PFSK-1 (cell line): ENCODE measurements at regions not wholly inside any gene's neighbourhood (a gene's known extent, or its start where the extent isn't known, plus 50 kb on each side); places are given as distances from the start of the nearest gene placed in this dataset.

ENCODE experiments used
- FOXP2 ChIP-seq: optimal IDR thresholded peaks from 2 replicates; pipeline ENCODE3; 2011; ENCODE audit warnings: borderline replicate concordance, control low read depth, inconsistent platforms; ENCODE audit not compliant: insufficient read depth; ENCODE audit errors: extremely low read length, extremely low read depth
- POLR2AphosphoS5 ChIP-seq: IDR thresholded peaks from 2 replicates; pipeline ENCODE4 v1.6.1; 2012; ENCODE audit warnings: low read depth, mild to moderate bottlenecking, control low read depth, low read length, moderate library complexity
- SIN3A ChIP-seq: IDR thresholded peaks from 2 replicates; pipeline ENCODE4 v1.6.1; 2012; ENCODE audit warnings: mild to moderate bottlenecking, low read length, moderate library complexity, borderline replicate concordance; ENCODE audit not compliant: insufficient read depth
- TAF1 ChIP-seq: IDR thresholded peaks from 2 replicates; pipeline ENCODE4 v1.6.1; 2012; ENCODE audit warnings: low read length, control low read depth, borderline replicate concordance; ENCODE audit not compliant: insufficient read depth
- TF ChIP-seq, protein P1 (sequence below), 2 experiments: IDR thresholded peaks; 2 replicates each; pipeline versions ENCODE4 v1.6.1 to v1.8.0; 2011 to 2012; ENCODE audit warnings: low read depth in 2 of 2, low read length in 2 of 2, control low read depth in 1 of 2, inconsistent platforms in 1 of 2, mild to moderate bottlenecking in 1 of 2, moderate library complexity in 1 of 2; ENCODE audit not compliant: insufficient read depth in 1 of 2

DNA sequence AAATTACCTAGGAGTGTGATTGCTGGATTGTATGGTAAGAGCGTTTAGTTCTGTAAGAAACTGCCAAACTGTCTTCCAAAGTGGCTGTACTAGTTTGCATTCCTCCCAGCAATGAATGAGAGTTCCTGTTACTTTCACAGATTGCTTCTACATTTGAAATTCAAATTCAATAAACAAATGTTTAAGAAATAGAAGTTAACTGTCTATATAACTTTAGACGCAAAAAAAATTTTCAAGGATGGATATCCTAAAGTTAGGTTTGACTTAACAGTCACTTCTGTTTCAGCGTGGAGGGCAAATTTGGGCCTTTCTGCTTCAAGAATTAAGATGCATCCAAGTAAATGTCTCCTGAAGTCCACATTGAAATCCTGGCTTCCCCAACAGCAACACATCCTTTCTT is 445.6 kb downstream of the TAF11L14 start:
- TF ChIP-seq TAF1 = no peak
- TF ChIP-seq FOXP2 = no peak

DNA sequence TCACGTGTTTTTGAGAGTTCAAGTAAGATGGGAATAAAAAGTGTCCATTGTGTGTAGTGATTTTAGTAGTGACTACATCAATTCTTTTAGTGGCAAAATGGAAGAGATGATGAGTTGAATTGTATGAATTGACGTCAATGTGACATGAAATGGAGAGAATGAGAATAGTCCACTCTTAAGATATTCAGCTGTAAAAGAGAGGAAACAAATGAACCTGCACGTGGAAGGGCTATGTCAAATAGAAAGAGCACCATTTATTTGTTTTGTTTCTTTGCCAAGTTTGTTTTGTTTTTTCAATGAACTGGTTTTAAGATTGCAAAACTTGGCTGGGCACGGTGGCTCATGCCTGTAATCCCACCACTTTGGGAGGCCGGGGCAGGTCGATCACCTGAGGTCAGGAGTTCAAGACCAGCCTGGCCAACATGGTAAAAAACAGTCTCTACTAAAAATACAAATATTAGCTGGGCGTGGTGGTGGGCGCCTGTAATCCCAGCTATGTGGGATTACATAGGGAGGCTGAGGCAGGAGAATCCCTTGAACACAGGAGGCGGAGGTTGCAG is 453.8 kb downstream of the TAF11L14 start:
- no peak for TF ChIP-seq TAF1
- no peak for TF ChIP-seq POLR2AphosphoS5
- TF ChIP-seq FOXP2 = no peak
- no peak for TF ChIP-seq SIN3A
- TF ChIP-seq, protein P1, sequence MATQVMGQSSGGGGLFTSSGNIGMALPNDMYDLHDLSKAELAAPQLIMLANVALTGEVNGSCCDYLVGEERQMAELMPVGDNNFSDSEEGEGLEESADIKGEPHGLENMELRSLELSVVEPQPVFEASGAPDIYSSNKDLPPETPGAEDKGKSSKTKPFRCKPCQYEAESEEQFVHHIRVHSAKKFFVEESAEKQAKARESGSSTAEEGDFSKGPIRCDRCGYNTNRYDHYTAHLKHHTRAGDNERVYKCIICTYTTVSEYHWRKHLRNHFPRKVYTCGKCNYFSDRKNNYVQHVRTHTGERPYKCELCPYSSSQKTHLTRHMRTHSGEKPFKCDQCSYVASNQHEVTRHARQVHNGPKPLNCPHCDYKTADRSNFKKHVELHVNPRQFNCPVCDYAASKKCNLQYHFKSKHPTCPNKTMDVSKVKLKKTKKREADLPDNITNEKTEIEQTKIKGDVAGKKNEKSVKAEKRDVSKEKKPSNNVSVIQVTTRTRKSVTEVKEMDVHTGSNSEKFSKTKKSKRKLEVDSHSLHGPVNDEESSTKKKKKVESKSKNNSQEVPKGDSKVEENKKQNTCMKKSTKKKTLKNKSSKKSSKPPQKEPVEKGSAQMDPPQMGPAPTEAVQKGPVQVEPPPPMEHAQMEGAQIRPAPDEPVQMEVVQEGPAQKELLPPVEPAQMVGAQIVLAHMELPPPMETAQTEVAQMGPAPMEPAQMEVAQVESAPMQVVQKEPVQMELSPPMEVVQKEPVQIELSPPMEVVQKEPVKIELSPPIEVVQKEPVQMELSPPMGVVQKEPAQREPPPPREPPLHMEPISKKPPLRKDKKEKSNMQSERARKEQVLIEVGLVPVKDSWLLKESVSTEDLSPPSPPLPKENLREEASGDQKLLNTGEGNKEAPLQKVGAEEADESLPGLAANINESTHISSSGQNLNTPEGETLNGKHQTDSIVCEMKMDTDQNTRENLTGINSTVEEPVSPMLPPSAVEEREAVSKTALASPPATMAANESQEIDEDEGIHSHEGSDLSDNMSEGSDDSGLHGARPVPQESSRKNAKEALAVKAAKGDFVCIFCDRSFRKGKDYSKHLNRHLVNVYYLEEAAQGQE (IDR thresholded peaks at IDR 0.05; ENCODE audit: insufficient read depth in 1 of 2, low read depth in 2 of 2, low read length in 2 of 2) = no peak

DNA sequence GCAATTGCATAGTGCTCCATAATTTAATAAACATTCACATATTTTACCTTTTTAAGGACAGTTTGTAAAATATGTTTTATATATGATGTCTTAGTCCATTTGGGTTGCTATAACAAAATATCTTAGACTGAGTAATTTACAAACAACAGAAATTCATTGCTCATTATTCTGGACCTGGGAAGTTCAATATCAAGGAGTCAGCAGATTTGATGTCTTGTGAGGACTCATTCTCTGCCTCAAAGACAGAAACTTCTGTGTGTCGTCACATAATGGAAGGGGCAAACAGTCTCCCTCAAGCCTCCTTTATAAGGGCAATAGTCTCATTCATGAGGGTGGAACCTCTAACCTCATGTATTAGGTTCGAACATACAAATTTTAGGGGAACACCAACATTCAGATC is 455.9 kb downstream of the TAF11L14 start:
- TF ChIP-seq POLR2AphosphoS5 (no peak), TAF1 (no peak), FOXP2 (no peak), SIN3A (no peak)
- TF ChIP-seq, protein P1 (IDR thresholded peaks at IDR 0.05; ENCODE audit: insufficient read depth in 1 of 2, low read depth in 2 of 2, low read length in 2 of 2) = no peak

DNA sequence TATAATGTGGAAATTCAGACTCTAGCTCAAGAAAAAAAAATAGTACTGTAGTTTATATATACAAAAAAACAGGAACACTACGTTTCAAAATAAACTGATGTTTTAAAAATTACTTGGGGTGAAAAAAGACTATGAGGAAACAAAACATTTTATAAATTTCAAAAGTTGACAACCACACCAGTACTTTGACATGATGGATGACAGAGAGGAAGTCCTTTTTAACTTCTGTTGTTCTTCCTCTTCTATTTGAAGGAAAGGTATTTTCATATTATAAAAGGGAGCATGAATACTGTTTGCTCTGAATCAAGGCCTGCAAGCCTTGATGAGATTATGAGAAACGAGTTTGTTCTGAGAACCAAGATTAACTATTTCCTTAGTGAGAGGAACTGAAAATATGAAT is 456.9 kb downstream of the TAF11L14 start:
- TF ChIP-seq, protein P1 (IDR thresholded peaks at IDR 0.05; ENCODE audit: insufficient read depth in 1 of 2, low read depth in 2 of 2, low read length in 2 of 2) = no peak
- TF ChIP-seq POLR2AphosphoS5 (no peak), SIN3A (no peak), FOXP2 (no peak), TAF1 (no peak)

DNA sequence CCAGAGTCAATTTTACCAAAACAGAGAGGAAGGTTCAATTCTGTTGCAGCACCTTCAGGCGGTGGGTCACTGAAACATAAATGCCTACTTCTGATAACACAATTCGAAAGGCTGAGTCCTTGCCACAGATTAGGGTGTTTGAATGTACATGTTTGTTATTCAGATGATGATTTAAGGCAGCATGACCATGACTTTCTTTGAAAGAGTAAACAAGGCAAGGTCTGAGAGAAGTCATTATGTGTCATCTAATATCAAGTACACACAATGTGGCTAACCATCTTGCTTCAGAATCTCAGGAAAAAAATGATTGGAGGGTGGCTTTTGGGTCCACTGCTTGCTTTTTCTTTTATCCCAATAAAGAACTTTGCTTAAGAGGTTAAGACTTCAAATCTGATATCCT is 457.5 kb downstream of the TAF11L14 start:
- TF ChIP-seq FOXP2 (no peak), SIN3A (no peak)

DNA sequence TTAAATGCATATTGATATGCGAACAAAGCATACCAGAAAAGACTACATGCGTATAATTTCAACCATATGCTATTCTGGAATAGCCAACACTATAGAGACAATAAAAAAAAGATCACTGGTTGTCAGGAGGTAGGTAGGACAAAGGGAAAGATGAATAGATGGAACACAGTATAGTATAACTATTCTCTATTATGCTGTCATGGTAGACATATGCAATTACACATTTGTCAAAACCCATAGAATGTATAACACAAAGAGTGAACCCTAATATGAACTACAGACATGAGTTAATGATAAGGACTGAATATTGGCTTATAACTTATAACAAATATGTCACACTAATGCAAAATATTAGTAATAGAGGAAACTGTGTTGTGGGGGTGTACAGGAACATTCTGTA is 460.8 kb downstream of the TAF11L14 start:
- TF ChIP-seq POLR2AphosphoS5 (no peak), FOXP2 (no peak), SIN3A (no peak), TAF1 (no peak)
- TF ChIP-seq, protein P1 (IDR thresholded peaks at IDR 0.05; ENCODE audit: insufficient read depth in 1 of 2, low read depth in 2 of 2, low read length in 2 of 2) = no peak
